BE2C (cell line): ENCODE measurements at regions not wholly inside any gene's neighbourhood (a gene's known extent, or its start where the extent isn't known, plus 50 kb on each side); places are given as distances from the start of the nearest gene placed in this dataset.
"Not testable (repeated sequence)": the region's sequence is repeated elsewhere in the genome, so short reads cannot be mapped to it uniquely, and the experiment has no call there.

Source experiments
- DNase-seq: peaks from one replicate; pipeline ENCODE4 v3.0.0-alpha.2; 2020
- H3K27me3 ChIP-seq: fragments of 250-450 bp; sonication (Bioruptor Pico); 2 replicates; pipeline ENCODE4 v1.5.1; 2020; ENCODE audit warnings: mild to moderate bottlenecking
- H3K36me3 ChIP-seq: fragments of 250-450 bp; sonication (Bioruptor Pico); 2 replicates; pipeline ENCODE4 v1.5.1; 2020; ENCODE audit warnings: mild to moderate bottlenecking
- H3K4me1 ChIP-seq: fragments of 250-450 bp; sonication (Bioruptor Pico); 2 replicates; pipeline ENCODE4 v1.5.1; 2020
- H3K4me3 ChIP-seq: 2 replicates; pipeline ENCODE4 v1.5.1; 2011; ENCODE audit warnings: low read depth, low read length
- H3K9me3 ChIP-seq: fragments of 250-450 bp; sonication (Bioruptor Pico); 2 replicates; pipeline ENCODE4 v1.5.1; 2020
- TF ChIP-seq, protein P1 (sequence below): IDR thresholded peaks from 2 replicates; pipeline ENCODE4 v1.5.1; 2012; ENCODE audit warnings: mild to moderate bottlenecking, low read depth, low read length

GRCh38 chr1:208731981-208732821 is 488.0 kb upstream of the PLXNA2 start:
- peak; percentile 83 for DNase-seq
- Histone ChIP-seq H3K27me3 (no peaks in the 10 kb centered on the region), H3K9me3 (no peaks in the 10 kb centered on the region), H3K4me3 (peak overlapping the region; percentile 31), H3K36me3 (no peaks in the 10 kb centered on the region), H3K4me1 (peaks cover 39% of the 10 kb centered on the region)
- TF ChIP-seq, protein P1, sequence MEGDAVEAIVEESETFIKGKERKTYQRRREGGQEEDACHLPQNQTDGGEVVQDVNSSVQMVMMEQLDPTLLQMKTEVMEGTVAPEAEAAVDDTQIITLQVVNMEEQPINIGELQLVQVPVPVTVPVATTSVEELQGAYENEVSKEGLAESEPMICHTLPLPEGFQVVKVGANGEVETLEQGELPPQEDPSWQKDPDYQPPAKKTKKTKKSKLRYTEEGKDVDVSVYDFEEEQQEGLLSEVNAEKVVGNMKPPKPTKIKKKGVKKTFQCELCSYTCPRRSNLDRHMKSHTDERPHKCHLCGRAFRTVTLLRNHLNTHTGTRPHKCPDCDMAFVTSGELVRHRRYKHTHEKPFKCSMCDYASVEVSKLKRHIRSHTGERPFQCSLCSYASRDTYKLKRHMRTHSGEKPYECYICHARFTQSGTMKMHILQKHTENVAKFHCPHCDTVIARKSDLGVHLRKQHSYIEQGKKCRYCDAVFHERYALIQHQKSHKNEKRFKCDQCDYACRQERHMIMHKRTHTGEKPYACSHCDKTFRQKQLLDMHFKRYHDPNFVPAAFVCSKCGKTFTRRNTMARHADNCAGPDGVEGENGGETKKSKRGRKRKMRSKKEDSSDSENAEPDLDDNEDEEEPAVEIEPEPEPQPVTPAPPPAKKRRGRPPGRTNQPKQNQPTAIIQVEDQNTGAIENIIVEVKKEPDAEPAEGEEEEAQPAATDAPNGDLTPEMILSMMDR = 0 out of 2 replicates have a peak, but pooled peaks have one; percentile 29

DNA sequence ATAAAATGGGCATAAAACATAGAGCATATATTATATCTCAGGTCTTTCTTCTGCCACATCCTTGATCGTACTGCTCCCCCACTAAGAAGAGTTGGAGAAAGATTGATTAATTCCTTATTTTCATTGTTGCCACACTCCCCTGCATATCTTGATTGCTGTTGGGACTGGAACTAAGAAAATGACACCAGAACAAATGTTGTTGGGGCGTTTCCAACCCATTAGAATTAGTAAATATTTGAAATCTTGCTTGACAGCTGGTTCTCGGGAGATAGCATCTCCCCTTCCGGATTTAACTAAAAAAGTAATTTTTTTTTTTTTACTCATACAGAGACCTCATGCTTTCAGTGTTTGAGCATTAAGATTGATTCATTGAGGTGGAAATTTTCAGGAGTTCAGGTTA is 493.0 kb upstream of the PLXNA2 start:
- H3K36me3 ChIP-seq = no peaks in the 10 kb centered on the region
- TF ChIP-seq, protein P1 = no peak
- DNase-seq = no peak
- H3K4me3 ChIP-seq = no peak overlapping the region
- H3K27me3 ChIP-seq = no peaks in the 10 kb centered on the region
- H3K9me3 ChIP-seq = no peaks in the 10 kb centered on the region
- H3K4me1 ChIP-seq = peaks cover 13% of the 10 kb centered on the region

DNA sequence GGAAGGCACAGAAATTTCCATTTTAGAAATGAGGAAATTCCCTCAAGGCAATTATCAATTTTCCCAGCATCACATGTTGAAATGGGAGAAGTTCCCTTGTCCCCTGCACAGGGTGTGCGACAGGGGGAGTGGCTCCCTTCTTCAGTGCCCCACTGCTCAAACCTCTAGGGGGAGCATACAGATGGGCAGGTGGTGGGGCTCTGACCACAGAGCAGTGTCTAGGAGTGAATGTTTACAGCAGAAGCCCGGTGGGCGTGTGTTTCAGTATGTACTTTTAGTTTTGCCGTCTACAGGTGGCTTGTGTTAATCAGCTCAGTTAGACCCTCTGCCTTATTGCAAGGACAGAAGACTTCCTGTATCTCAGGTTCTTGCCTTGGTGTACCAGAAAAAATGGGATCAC is 493.7 kb upstream of the PLXNA2 start:
- Histone ChIP-seq H3K36me3 (no peaks in the 10 kb centered on the region), H3K9me3 (no peaks in the 10 kb centered on the region), H3K4me3 (no peak overlapping the region), H3K27me3 (no peaks in the 10 kb centered on the region), H3K4me1 (peaks cover 11% of the 10 kb centered on the region)
- DNase-seq = peak; percentile 14
- TF ChIP-seq, protein P1 = peak; percentile 43

DNA sequence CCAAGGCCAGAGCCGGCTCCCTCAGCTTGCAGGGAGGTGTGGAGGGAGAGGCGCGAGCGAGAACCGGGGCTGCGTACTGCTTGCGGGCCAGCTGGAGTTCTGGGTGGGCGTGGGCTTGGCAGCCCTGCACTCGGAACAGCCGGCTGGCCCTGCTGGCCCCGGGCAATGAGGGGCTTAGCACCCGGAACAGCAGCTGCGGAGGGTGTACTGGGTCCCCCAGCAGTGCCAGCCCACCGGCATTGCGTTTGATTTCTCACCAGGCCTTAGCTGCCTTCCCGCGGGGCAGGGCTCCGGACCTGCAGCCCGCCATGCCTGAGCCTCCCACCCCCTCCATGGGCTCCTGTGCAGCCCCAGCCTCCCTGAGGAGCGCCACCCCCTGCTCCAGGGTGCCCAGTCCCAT is 495.5 kb upstream of the PLXNA2 start:
- not testable (repeated sequence) for DNase-seq, H3K27me3 ChIP-seq, H3K36me3 ChIP-seq, H3K4me3 ChIP-seq, H3K9me3 ChIP-seq, H3K4me1 ChIP-seq

- Histone ChIP-seq H3K9me3 (no peaks in the 10 kb centered on the region), H3K4me3 (no peak overlapping the region), H3K4me1 (no peaks in the 10 kb centered on the region), H3K27me3 (no peaks in the 10 kb centered on the region), H3K36me3 (no peaks in the 10 kb centered on the region)
- DNase-seq = no peak
- TF ChIP-seq, protein P1 = no peak
Observed at GRCh38 chr1:208741296-208741695, 497.1 kb upstream of the PLXNA2 start.

DNA sequence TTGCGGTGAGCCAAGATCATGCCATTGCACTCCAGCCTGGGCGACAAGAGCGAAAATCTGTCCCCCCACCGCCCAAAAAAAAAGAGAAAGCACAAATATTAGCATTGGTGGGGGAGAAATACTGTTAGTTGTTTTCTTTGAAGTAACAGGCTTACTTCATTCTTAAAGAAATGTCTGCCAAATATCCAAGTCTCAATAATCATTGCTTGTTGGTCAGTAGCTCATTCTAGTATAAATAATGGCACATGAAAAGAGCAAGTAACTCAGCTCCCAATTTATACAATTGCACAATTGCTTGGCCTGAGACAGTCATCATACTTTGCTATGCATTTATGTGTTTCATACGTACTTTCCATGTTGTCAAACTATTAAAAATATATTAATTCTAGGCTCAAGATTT is 499.2 kb upstream of the PLXNA2 start:
- no peaks in the 10 kb centered on the region for H3K27me3 ChIP-seq
- DNase-seq = no peak
- TF ChIP-seq, protein P1 = no peak
- peaks cover 5% of the 10 kb centered on the region for H3K4me1 ChIP-seq
- H3K4me3 ChIP-seq = no peak overlapping the region
- H3K36me3 ChIP-seq = no peaks in the 10 kb centered on the region
- no peaks in the 10 kb centered on the region for H3K9me3 ChIP-seq
